Caco-2 (cell line): ENCODE measurements at regions not wholly inside any gene's neighbourhood (a gene's known extent, or its start where the extent isn't known, plus 50 kb on each side); places are given as distances from the start of the nearest gene placed in this dataset.

Experiments used
- BruUV-seq: library from RNA; stranded (reverse); fragments of 400-500 nt; replicated peaks from 2 replicates; lab custom pipeline; 2021; lab: Mats Ljungman, UMichigan
- CTCF ChIA-PET: fragments of 300-600 bp; sonication (Branson Sonifier 250); formaldehyde crosslinking; loops from one replicate; lab custom pipeline; 2022; ENCODE audit warnings: antibody characterized with exemption; lab: Charles Lee
- POLR2A ChIA-PET: fragments of 300-600 bp; sonication (Branson Sonifier 250); formaldehyde crosslinking; loops from one replicate; lab custom pipeline; 2022; ENCODE audit warnings: antibody characterized with exemption; lab: Charles Lee
- DNase-seq, 2 experiments: peaks; one replicate each; pipeline versions ENCODE4 v3.0.0 to v3.0.0-alpha.2; 2020 to 2022
- H3K27me3 ChIP-seq: replicated peaks from 2 replicates; pipeline ENCODE4 v1.6.0; 2011; ENCODE audit warnings: low read length; ENCODE audit not compliant: control insufficient read depth, insufficient read depth
- H3K36me3 ChIP-seq: 2 replicates; pipeline ENCODE4 v1.5.1; 2011; ENCODE audit warnings: low read length; ENCODE audit not compliant: control insufficient read depth, insufficient read depth
- H3K4me1 ChIP-seq: fragments of 250-450 bp; sonication (Bioruptor Pico); 2 replicates; pipeline ENCODE4 v1.5.1; 2020; ENCODE audit warnings: mild to moderate bottlenecking
- H3K4me3 ChIP-seq: 2 replicates; pipeline ENCODE4 v1.5.1; 2011; ENCODE audit warnings: low read depth, mild to moderate bottlenecking, control low read depth, low read length
- H3K9me3 ChIP-seq: fragments of 250-450 bp; sonication (Bioruptor Pico); 2 replicates; pipeline ENCODE4 v1.5.1; 2020; ENCODE audit warnings: mild to moderate bottlenecking, moderate library complexity
- H3K27ac Mint-ChIP-seq: one replicate; pipeline ENCODE4 v1.8.0; 2022; ENCODE audit warnings: mixed read lengths; ENCODE audit not compliant: unreplicated experiment
- H3K27me3 Mint-ChIP-seq: one replicate; pipeline ENCODE4 v1.8.0; 2022; ENCODE audit warnings: mixed read lengths; ENCODE audit not compliant: insufficient read depth, unreplicated experiment
- H3K36me3 Mint-ChIP-seq: one replicate; pipeline ENCODE4 v1.8.0; 2022; ENCODE audit warnings: mild to moderate bottlenecking, mixed read lengths; ENCODE audit not compliant: insufficient read depth, unreplicated experiment
- H3K4me1 Mint-ChIP-seq: one replicate; pipeline ENCODE4 v1.8.0; 2022; ENCODE audit warnings: low read depth, mixed read lengths; ENCODE audit not compliant: unreplicated experiment
- H3K4me3 Mint-ChIP-seq: one replicate; pipeline ENCODE4 v1.8.0; 2022; ENCODE audit warnings: mild to moderate bottlenecking, moderate library complexity, mixed read lengths; ENCODE audit not compliant: unreplicated experiment
- H3K9me3 Mint-ChIP-seq: one replicate; pipeline ENCODE4 v1.8.0; 2022; ENCODE audit warnings: mixed read lengths; ENCODE audit not compliant: unreplicated experiment
- CTCF ChIP-seq, 2 experiments: fragments of 200-600 bp in 1 of 2; IDR thresholded peaks; 1 replicate in 1 of 2; 2 replicates in 1 of 2; pipeline versions ENCODE4 v1.5.1 to v1.8.0; 2011 to 2022; ENCODE audit warnings: antibody characterized with exemption in 1 of 2, control low read depth in 1 of 2, inconsistent platforms in 1 of 2, low read depth in 1 of 2, low read length in 1 of 2, mild to moderate bottlenecking in 1 of 2, moderate library complexity in 1 of 2; ENCODE audit not compliant: insufficient read depth in 1 of 2, severe bottlenecking in 1 of 2, unreplicated experiment in 1 of 2
- intact Hi-C: fragments of 100-400 bp; cut with micrococcal nuclease; formaldehyde crosslinking; loops from one replicate; pipeline ENCODE4 v1.10.0; 2022; ENCODE audit not compliant: unreplicated experiment

DNA sequence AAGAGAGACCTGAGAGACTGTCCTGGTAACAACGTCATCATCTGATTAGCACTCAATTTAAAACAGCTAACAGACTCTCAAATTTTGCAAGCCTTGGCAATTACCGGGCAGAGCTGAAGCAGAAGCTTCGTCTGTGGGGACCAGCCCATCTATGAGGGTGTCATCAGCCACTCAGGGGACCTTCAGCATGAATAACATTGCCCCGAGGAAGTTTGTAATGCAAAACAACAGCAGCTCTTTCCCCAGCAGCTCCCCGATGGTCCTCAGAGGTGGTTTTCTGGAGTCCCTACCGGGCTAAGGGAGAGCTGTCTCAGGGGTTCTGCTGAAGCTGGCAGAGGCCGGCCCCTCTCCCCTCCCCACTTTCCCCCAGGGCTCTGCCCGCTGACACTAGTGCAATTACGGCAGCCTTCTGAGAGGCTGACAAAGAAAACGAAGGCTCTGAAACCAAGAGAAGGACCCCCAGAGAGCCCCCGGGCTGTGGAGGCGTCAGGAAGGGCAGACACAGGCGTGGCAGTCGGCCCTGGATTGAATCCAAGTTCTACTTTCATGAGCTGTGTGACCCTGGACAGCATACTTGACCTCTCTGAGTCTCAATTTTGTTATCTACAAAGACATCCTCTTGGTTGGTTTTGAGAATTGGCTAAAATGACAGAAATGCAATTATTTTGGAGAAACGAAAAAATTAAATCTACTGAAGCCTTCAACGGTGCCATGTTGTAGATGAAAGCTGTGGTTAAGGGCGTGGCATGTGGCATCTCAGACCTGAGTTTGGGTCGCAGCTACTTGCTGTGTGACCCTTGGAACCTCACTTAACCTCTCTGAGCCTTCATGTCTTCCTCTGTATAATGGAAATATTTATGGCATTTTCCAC lies 102.1 kb upstream of the TLE3 start:
- no peaks in the 10 kb centered on the region for H3K27me3 Mint-ChIP-seq
- peaks cover 6% of the 10 kb centered on the region for H3K4me1 Mint-ChIP-seq
- no peak for DNase-seq
- no peak overlapping the region for H3K4me3 ChIP-seq
- intact Hi-C loops: no loop called here
- no peak for TF ChIP-seq CTCF (IDR thresholded peaks at IDR 0.05; ENCODE audit: insufficient read depth in 1 of 2, low read depth in 1 of 2, low read length in 1 of 2, severe bottlenecking in 1 of 2, unreplicated experiment in 1 of 2)
- H3K36me3 ChIP-seq: no peaks in the 10 kb centered on the region
- ChIA-PET POLR2A (no interaction called here), CTCF (no interaction called here)
- H3K36me3 Mint-ChIP-seq: no peaks in the 10 kb centered on the region
- H3K9me3 Mint-ChIP-seq: no peaks in the 10 kb centered on the region
- H3K9me3 ChIP-seq: no peaks in the 10 kb centered on the region
- H3K27ac Mint-ChIP-seq: no peak overlapping the region
- H3K4me3 Mint-ChIP-seq: no peak overlapping the region
- H3K4me1 ChIP-seq: peaks cover 32% of the 10 kb centered on the region
- BruUV-seq: no TSS peak
- H3K27me3 ChIP-seq: no peaks in the 10 kb centered on the region

DNA sequence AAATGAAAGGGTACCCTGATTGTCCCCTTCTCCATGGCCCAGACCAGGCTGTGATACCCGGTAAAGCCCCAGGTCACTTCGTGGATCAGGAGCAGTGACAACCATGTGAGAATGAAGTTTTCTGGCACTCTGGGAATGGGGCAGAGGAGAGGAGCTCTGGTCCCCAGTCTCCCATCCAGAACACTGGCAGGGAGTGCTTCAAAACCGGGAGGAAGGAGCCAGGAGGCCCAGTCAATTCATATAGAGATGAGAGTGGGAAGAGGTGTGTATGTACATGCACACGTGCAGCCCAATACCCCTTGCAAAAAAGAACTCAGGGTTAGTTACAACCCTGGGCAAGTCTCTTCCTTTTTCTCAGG lies 101.4 kb upstream of the TLE3 start:
- no peaks in the 10 kb centered on the region for H3K9me3 ChIP-seq
- H3K27ac Mint-ChIP-seq: no peak overlapping the region
- no peaks in the 10 kb centered on the region for H3K27me3 Mint-ChIP-seq
- H3K36me3 ChIP-seq: no peaks in the 10 kb centered on the region
- H3K4me3 ChIP-seq: no peak overlapping the region
- peaks cover 6% of the 10 kb centered on the region for H3K4me1 Mint-ChIP-seq
- H3K4me3 Mint-ChIP-seq: no peak overlapping the region
- no peak for DNase-seq
- H3K9me3 Mint-ChIP-seq: no peaks in the 10 kb centered on the region
- no TSS peak for BruUV-seq
- intact Hi-C loops: no loop called here
- no peaks in the 10 kb centered on the region for H3K27me3 ChIP-seq
- H3K36me3 Mint-ChIP-seq: no peaks in the 10 kb centered on the region
- ChIA-PET POLR2A (no interaction called here), CTCF (no interaction called here)
- peaks cover 32% of the 10 kb centered on the region for H3K4me1 ChIP-seq
- no peak for TF ChIP-seq CTCF (IDR thresholded peaks at IDR 0.05; ENCODE audit: insufficient read depth in 1 of 2, low read depth in 1 of 2, low read length in 1 of 2, severe bottlenecking in 1 of 2, unreplicated experiment in 1 of 2)

GRCh38 chr15:70198441-70199123 lies 100.9 kb upstream of the TLE3 start:
- H3K9me3 Mint-ChIP-seq: no peaks in the 10 kb centered on the region
- ChIA-PET POLR2A (no interaction called here), CTCF (interaction anchor here (0.6 to 0.7 kb wide), 2 partner anchors 94 to 471 kb away, joined by 3 to 7 read pairs; no protein-coding TSS in a partner anchor)
- Histone ChIP-seq H3K4me1 (peaks cover 32% of the 10 kb centered on the region), H3K27me3 (no peaks in the 10 kb centered on the region), H3K4me3 (no peak overlapping the region), H3K36me3 (no peaks in the 10 kb centered on the region), H3K9me3 (no peaks in the 10 kb centered on the region)
- no peak for TF ChIP-seq CTCF (IDR thresholded peaks at IDR 0.05; ENCODE audit: insufficient read depth in 1 of 2, low read depth in 1 of 2, low read length in 1 of 2, severe bottlenecking in 1 of 2, unreplicated experiment in 1 of 2)
- DNase-seq: no peak
- intact Hi-C loops: no loop called here
- H3K27me3 Mint-ChIP-seq: no peaks in the 10 kb centered on the region
- peaks cover 6% of the 10 kb centered on the region for H3K4me1 Mint-ChIP-seq
- H3K36me3 Mint-ChIP-seq: no peaks in the 10 kb centered on the region
- H3K4me3 Mint-ChIP-seq: no peak overlapping the region
- BruUV-seq: no TSS peak
- no peak overlapping the region for H3K27ac Mint-ChIP-seq
